Neural progenitor cell (in vitro differentiated cells): ENCODE measurements at regions not wholly inside any gene's neighbourhood (a gene's known extent, or its start where the extent isn't known, plus 50 kb on each side); places are given as distances from the start of the nearest gene placed in this dataset.

ENCODE experiments used
- EZH2 ChIP-seq: fragments of 200-600 bp; sonication (generic); IDR thresholded peaks from 2 replicates; pipeline ENCODE4 v1.6.1; 2017; ENCODE audit warnings: antibody characterized with exemption, mild to moderate bottlenecking, moderate library complexity
- EZH2phosphoT487 ChIP-seq: fragments of 200-600 bp; sonication (generic); IDR thresholded peaks from 2 replicates; pipeline ENCODE4 v1.6.1; 2017; ENCODE audit warnings: antibody characterized with exemption
- TF ChIP-seq, protein P1 (sequence below): fragments of 200-600 bp; sonication (generic); IDR thresholded peaks from 2 replicates; pipeline ENCODE4 v1.5.1; 2017; ENCODE audit warnings: antibody characterized with exemption, mild to moderate bottlenecking

DNA sequence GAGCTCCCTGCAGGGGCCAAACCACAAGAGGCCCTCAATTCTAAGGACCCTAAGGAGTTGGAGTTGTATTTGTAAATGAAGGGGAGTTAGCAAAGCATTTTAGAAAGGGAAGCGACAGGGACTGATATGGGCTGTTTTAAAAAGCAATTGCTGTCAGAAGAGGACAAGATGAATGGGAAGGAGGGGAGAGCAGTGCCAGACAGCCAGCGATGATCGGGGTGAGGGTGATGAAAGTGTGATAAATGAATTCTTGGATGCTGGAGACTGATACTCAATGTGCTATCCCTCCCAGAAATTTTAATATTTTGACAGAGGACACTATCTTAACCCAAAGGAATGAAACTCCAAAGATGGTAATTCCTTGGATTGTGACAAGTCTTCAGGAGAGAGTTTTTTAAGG lies 289.2 kb downstream of the CLIC5 start:
- TF ChIP-seq, protein P1, sequence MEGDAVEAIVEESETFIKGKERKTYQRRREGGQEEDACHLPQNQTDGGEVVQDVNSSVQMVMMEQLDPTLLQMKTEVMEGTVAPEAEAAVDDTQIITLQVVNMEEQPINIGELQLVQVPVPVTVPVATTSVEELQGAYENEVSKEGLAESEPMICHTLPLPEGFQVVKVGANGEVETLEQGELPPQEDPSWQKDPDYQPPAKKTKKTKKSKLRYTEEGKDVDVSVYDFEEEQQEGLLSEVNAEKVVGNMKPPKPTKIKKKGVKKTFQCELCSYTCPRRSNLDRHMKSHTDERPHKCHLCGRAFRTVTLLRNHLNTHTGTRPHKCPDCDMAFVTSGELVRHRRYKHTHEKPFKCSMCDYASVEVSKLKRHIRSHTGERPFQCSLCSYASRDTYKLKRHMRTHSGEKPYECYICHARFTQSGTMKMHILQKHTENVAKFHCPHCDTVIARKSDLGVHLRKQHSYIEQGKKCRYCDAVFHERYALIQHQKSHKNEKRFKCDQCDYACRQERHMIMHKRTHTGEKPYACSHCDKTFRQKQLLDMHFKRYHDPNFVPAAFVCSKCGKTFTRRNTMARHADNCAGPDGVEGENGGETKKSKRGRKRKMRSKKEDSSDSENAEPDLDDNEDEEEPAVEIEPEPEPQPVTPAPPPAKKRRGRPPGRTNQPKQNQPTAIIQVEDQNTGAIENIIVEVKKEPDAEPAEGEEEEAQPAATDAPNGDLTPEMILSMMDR = no peak
- no peak for TF ChIP-seq EZH2
- TF ChIP-seq EZH2phosphoT487 = no peak
